CD14-positive monocyte (primary cell): ENCODE measurements at regions not wholly inside any gene's neighbourhood (a gene's known extent, or its start where the extent isn't known, plus 50 kb on each side); places are given as distances from the start of the nearest gene placed in this dataset.
A peak's percentile ranks its signal among the peaks of the same experiment; 100 is the strongest.

Source experiments
- DNase-seq, 3 donors: peaks; one replicate each; pipeline ENCODE4 v3.0.0-alpha.2; 2011 to 2022
- H2AFZ ChIP-seq: 2 replicates; pipeline ENCODE4 v1.6.0; 2012; ENCODE audit warnings: mild to moderate bottlenecking, low read depth, low read length, inconsistent platforms; ENCODE audit not compliant: insufficient read depth, poor library complexity, severe bottlenecking
- H3K27ac ChIP-seq, 2 donors: 1 replicate in 1 of 2; 2 replicates in 1 of 2; pipeline ENCODE4 v1.5.1; 2012 to 2013; ENCODE audit warnings: low read length in 2 of 2, control low read depth in 1 of 2, inconsistent platforms in 1 of 2, low read depth in 1 of 2, mild to moderate bottlenecking in 1 of 2
- H3K27me3 ChIP-seq, 2 donors: one replicate each; pipeline versions ENCODE4 v1.6.0 to v1.6.1; 2011 to 2013; ENCODE audit warnings: low read length in 2 of 2; ENCODE audit not compliant: control insufficient read depth in 2 of 2, insufficient read depth in 2 of 2
- H3K36me3 ChIP-seq, 2 donors: replicated peaks in 1 of 2; 1 replicate in 1 of 2; 2 replicates in 1 of 2; pipeline versions ENCODE4 v1.5.1 to v1.6.1; 2012 to 2013; ENCODE audit warnings: low read length in 2 of 2, control low read depth in 1 of 2, inconsistent platforms in 1 of 2, mild to moderate bottlenecking in 1 of 2; ENCODE audit not compliant: insufficient read depth in 2 of 2, control insufficient read depth in 1 of 2
- H3K4me1 ChIP-seq, 2 donors: 1 replicate in 1 of 2; 2 replicates in 1 of 2; pipeline versions ENCODE4 v1.5.1 to v1.6.1; 2012 to 2013; ENCODE audit warnings: low read length in 2 of 2, control low read depth in 1 of 2, inconsistent platforms in 1 of 2, mild to moderate bottlenecking in 1 of 2, moderate library complexity in 1 of 2; ENCODE audit not compliant: insufficient read depth in 2 of 2, control insufficient read depth in 1 of 2
- H3K4me2 ChIP-seq: replicated peaks from 2 replicates; pipeline ENCODE3; 2012; ENCODE audit warnings: low read length, moderate library complexity, mild to moderate bottlenecking; ENCODE audit not compliant: poor library complexity, severe bottlenecking; ENCODE audit errors: extremely low read depth
- H3K4me3 ChIP-seq, 3 experiments: fragments of 200-600 bp in 1 of 3; sonication (generic) in 1 of 3; replicated peaks in 1 of 3; 1 replicate in 2 of 3; 2 replicates in 1 of 3; pipeline ENCODE4 v1.5.1; 2011 to 2013; ENCODE audit warnings: low read length in 3 of 3, mild to moderate bottlenecking in 3 of 3, control low read depth in 2 of 3, low read depth in 2 of 3, inconsistent platforms in 1 of 3, moderate library complexity in 1 of 3
- H3K79me2 ChIP-seq: 2 replicates; pipeline ENCODE4 v1.6.0; 2012; ENCODE audit warnings: mild to moderate bottlenecking, control low read depth, inconsistent platforms, low read length, moderate library complexity; ENCODE audit not compliant: insufficient read depth
- H3K9ac ChIP-seq: 2 replicates; pipeline ENCODE4 v1.6.0; 2017; ENCODE audit warnings: low read length, mild to moderate bottlenecking; ENCODE audit not compliant: insufficient read depth, poor library complexity, severe bottlenecking
- H3K9me3 ChIP-seq, 2 donors: replicated peaks in 1 of 2; 1 replicate in 1 of 2; 2 replicates in 1 of 2; pipeline versions ENCODE4 v1.5.1 to v1.6.1; 2012 to 2013; ENCODE audit warnings: low read length in 2 of 2, control low read depth in 1 of 2; ENCODE audit not compliant: control insufficient read depth in 1 of 2, insufficient read depth in 1 of 2
- H4K20me1 ChIP-seq: 2 replicates; pipeline ENCODE4 v1.6.0; 2012; ENCODE audit warnings: mild to moderate bottlenecking, low read length, control low read depth, moderate library complexity; ENCODE audit not compliant: insufficient read depth
- H3K27ac Mint-ChIP-seq, 7 donors: one replicate each; pipeline ENCODE4 v1.8.0; 2020; ENCODE audit warnings: mild to moderate bottlenecking in 7 of 7, mixed read lengths in 7 of 7, moderate library complexity in 6 of 7, inconsistent platforms in 2 of 7
- H3K27me3 Mint-ChIP-seq, 3 donors: one replicate each; pipeline ENCODE4 v1.8.0; 2021 to 2022; ENCODE audit warnings: low read depth in 3 of 3, mild to moderate bottlenecking in 3 of 3, mixed read lengths in 3 of 3, moderate library complexity in 3 of 3, inconsistent platforms in 1 of 3
- H3K36me3 Mint-ChIP-seq, 2 donors: one replicate each; pipeline ENCODE4 v1.8.0; 2020; ENCODE audit warnings: mixed read lengths in 2 of 2, inconsistent platforms in 1 of 2, mild to moderate bottlenecking in 1 of 2
- H3K4me1 Mint-ChIP-seq: one replicate; pipeline ENCODE4 v1.8.0; 2020; ENCODE audit warnings: mild to moderate bottlenecking, mixed read lengths
- H3K4me3 Mint-ChIP-seq, 2 donors: one replicate each; pipeline ENCODE4 v1.8.0; 2020; ENCODE audit warnings: mild to moderate bottlenecking in 2 of 2, mixed read lengths in 2 of 2, moderate library complexity in 1 of 2
- H3K9me3 Mint-ChIP-seq, 7 donors: one replicate each; pipeline ENCODE4 v1.8.0; 2020 to 2022; ENCODE audit warnings: mixed read lengths in 7 of 7, mild to moderate bottlenecking in 6 of 7, moderate library complexity in 6 of 7, inconsistent platforms in 2 of 7
- WGBS: methylation state at CpG from one replicate; pipeline ENCODE4 v1.1.5; 2013; ENCODE audit warnings: missing lambda C conversion rate; ENCODE audit not compliant: insufficient coverage; 5-methylcytosine and 5-hydroxymethylcytosine counted together
- intact Hi-C, 2 donors: fragments of 100-400 bp; cut with micrococcal nuclease; formaldehyde crosslinking; loops; one replicate each; pipeline versions ENCODE4 v1.15.0 to v1.15.1; 2023
- TF ChIP-seq, protein P1 (sequence below): fragments of 200-600 bp; IDR thresholded peaks from one replicate; pipeline ENCODE4 v1.8.0; 2022; ENCODE audit warnings: antibody characterized with exemption, mild to moderate bottlenecking

DNA sequence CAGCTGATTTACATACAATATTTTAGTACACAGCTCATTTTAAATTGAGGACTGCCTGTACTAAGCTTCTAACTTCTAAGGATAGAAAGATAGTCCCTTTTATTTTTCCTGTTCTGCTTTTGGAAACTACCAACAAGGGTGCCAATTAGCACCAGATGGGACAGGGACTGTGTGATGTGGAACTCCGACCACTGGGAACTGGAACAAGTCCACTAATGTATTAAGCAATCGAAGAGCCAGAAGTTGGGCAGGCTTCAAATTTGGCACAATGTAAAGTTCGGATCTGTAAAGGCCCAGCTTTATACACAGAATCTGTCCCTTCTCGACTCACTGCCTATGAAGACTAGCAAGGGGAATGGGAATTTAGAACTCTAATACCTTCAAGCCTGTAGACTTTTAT is 149.3 kb downstream of the ZC3H11B start:
- Mint-ChIP-seq H3K27ac (no peak overlapping the region), H3K4me1 (peaks cover 43% of the 10 kb centered on the region), H3K36me3 (peaks cover 0 to 1% of the 10 kb centered on the region in 2 donors), H3K9me3 (peaks cover 0 to 7% (median 0%) of the 10 kb centered on the region in 7 donors), H3K4me3 (no peak overlapping the region), H3K27me3 (peaks cover 4 to 9% (median 6%) of the 10 kb centered on the region in 3 donors)
- Histone ChIP-seq H3K79me2 (no peaks in the 10 kb centered on the region), H3K9ac (no peak overlapping the region), H3K27ac (peak overlapping the region in 1 of 2 donors; percentile 96), H3K4me3 (no peak overlapping the region), H3K36me3 (no peaks in the 10 kb centered on the region), H3K4me1 (peaks cover 49 to 53% of the 10 kb centered on the region in 2 donors), H4K20me1 (no peaks in the 10 kb centered on the region), H3K9me3 (no peaks in the 10 kb centered on the region), H3K4me2 (no peak overlapping the region), H2AFZ (no peak overlapping the region), H3K27me3 (peaks cover 0 to 3% of the 10 kb centered on the region in 2 donors)
- intact Hi-C loops = loop anchor here in 1 of 2 donors (5.0 kb wide), 1 partner anchor 124 kb away; no protein-coding TSS in a partner anchor
- DNase-seq = no peak
- TF ChIP-seq, protein P1, sequence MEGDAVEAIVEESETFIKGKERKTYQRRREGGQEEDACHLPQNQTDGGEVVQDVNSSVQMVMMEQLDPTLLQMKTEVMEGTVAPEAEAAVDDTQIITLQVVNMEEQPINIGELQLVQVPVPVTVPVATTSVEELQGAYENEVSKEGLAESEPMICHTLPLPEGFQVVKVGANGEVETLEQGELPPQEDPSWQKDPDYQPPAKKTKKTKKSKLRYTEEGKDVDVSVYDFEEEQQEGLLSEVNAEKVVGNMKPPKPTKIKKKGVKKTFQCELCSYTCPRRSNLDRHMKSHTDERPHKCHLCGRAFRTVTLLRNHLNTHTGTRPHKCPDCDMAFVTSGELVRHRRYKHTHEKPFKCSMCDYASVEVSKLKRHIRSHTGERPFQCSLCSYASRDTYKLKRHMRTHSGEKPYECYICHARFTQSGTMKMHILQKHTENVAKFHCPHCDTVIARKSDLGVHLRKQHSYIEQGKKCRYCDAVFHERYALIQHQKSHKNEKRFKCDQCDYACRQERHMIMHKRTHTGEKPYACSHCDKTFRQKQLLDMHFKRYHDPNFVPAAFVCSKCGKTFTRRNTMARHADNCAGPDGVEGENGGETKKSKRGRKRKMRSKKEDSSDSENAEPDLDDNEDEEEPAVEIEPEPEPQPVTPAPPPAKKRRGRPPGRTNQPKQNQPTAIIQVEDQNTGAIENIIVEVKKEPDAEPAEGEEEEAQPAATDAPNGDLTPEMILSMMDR = no peak
- WGBS = 92% methylated on average over 2 of the region's 4 CpGs

DNA sequence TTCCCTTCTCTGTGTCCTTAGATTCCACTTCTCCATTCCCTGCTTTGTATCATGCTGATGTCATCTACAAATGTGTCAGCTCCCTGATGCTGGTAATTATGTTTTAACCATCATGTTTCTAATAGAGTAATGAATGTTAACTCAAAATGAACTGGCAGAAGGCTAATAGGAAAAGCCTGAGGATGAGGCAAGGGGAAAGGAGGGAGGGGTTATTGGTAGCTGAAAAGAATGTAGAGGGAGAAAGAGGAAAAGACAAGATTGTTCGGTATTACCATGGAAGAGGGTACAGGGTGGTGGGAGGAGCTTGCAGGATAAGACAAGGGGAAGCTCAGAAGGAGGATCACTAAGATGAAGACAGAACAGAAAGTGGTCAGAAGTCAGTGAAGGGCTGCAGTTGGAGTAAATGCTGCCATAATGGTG is 150.9 kb downstream of the ZC3H11B start:
- Histone ChIP-seq H3K79me2 (no peaks in the 10 kb centered on the region), H3K27me3 (no peaks in the 10 kb centered on the region), H2AFZ (peak overlapping the region; percentile 48), H3K4me2 (peak overlapping the region; percentile 24), H3K9me3 (no peaks in the 10 kb centered on the region), H4K20me1 (no peaks in the 10 kb centered on the region), H3K9ac (peak overlapping the region; percentile 33), H3K4me1 (peaks cover 57 to 61% of the 10 kb centered on the region in 2 donors), H3K4me3 (peak overlapping the region in 1 of 3 experiments; percentile 17), H3K36me3 (no peaks in the 10 kb centered on the region), H3K27ac (peak overlapping the region; percentile 78 to 96)
- H3K4me1 Mint-ChIP-seq = peaks cover 51% of the 10 kb centered on the region
- peaks cover 0 to 1% of the 10 kb centered on the region in 2 donors for H3K36me3 Mint-ChIP-seq
- peak; percentile 44 to 59 (median 52) for DNase-seq
- 50% methylated on average over 1 of the region's 1 CpG for WGBS
- intact Hi-C loops = loop anchor here in 1 of 2 donors (5.0 kb wide), 1 partner anchor 125 kb away; no protein-coding TSS in a partner anchor
- H3K27me3 Mint-ChIP-seq = peaks cover 0 to 3% (median 3%) of the 10 kb centered on the region in 3 donors
- peak overlapping the region; percentile 4 to 22 for H3K4me3 Mint-ChIP-seq
- H3K27ac Mint-ChIP-seq = peak overlapping the region; percentile 86 to 98 (median 97)
- peaks cover 0 to 5% (median 0%) of the 10 kb centered on the region in 7 donors for H3K9me3 Mint-ChIP-seq
- TF ChIP-seq, protein P1 = no peak
